ENCODE measurements at regions not wholly inside any gene's neighbourhood (a gene's known extent, or its start where the extent isn't known, plus 50 kb on each side); places are given as distances from the start of the nearest gene placed in this dataset.

GRCh38 chr2:79259296-79259695 is 99.7 kb upstream of the REG3A start:
- Histone ChIP-seq H3K79me2 (replicated peaks; ENCODE audit: insufficient read depth) (no peaks in the 10 kb centered on the region), H3K27ac (ENCODE audit: low read depth) (no peak overlapping the region), H3K27me3 (ENCODE audit: insufficient read depth) (no peaks in the 10 kb centered on the region), H3K4me1 (ENCODE audit: insufficient read depth) (no peaks in the 10 kb centered on the region), H3F3A (replicated peaks; ENCODE audit: low read depth) (no peaks in the 10 kb centered on the region), H2AFZ (no peak overlapping the region), H3K36me3 (ENCODE audit: insufficient read depth) (no peaks in the 10 kb centered on the region), H3K9me2 (ENCODE audit: insufficient read depth) (peaks cover 16% of the 10 kb centered on the region; the same call in 1 of the 2 replicates), H3K4me2 (no peak overlapping the region), H4K20me1 (replicated peaks; ENCODE audit: insufficient read depth) (no peaks in the 10 kb centered on the region; the same call in 1 of the 2 replicates), H3K4me3 (no peak overlapping the region)
- Mint-ChIP-seq H3K27me3 (ENCODE audit: insufficient read depth, low read depth, poor library complexity) (peaks cover 1% of the 10 kb centered on the region), H3K4me1 (no peaks in the 10 kb centered on the region), H3K4me3 (no peak overlapping the region), H3K27ac (no peak overlapping the region), H3K36me3 (ENCODE audit: low read depth) (no peaks in the 10 kb centered on the region), H3K9me3 (no peaks in the 10 kb centered on the region)
- DNase-seq (ENCODE audit: low spot score) (no peak), ATAC-seq (no peak)
- no peak for TF ChIP-seq NANOG (IDR thresholded peaks at IDR 0.05; ENCODE audit: borderline replicate concordance)
- no peak for TF ChIP-seq CREB1 (CRISPR knock-in tag; IDR thresholded peaks at IDR 0.05; ENCODE audit: low read depth)
- TF ChIP-seq STAT1 (IDR thresholded peaks at IDR 0.05; ENCODE audit: unreplicated experiment) = no peak
- TF ChIP-seq ZNF331 (CRISPR knock-in tag; IDR thresholded peaks at IDR 0.05; ENCODE audit: low read depth) = no peak

- H2AFZ ChIP-seq = no peak overlapping the region
- no peaks in the 10 kb centered on the region for H3K9me2 ChIP-seq (ENCODE audit: insufficient read depth)
- H3K4me1 ChIP-seq (ENCODE audit: insufficient read depth) = no peaks in the 10 kb centered on the region
- no peaks in the 10 kb centered on the region for H3K27me3 ChIP-seq (ENCODE audit: insufficient read depth)
- DNase-seq (ENCODE audit: low spot score) = no peak
- Mint-ChIP-seq H3K4me1 (no peaks in the 10 kb centered on the region), H3K9me3 (no peaks in the 10 kb centered on the region), H3K27ac (no peak overlapping the region), H3K4me3 (no peak overlapping the region), H3K27me3 (ENCODE audit: insufficient read depth, low read depth, poor library complexity) (peaks cover 2% of the 10 kb centered on the region), H3K36me3 (ENCODE audit: low read depth) (no peaks in the 10 kb centered on the region)
- H3K4me2 ChIP-seq = no peak overlapping the region
- no peaks in the 10 kb centered on the region for H3F3A ChIP-seq (replicated peaks; ENCODE audit: low read depth)
- H3K27ac ChIP-seq (ENCODE audit: low read depth) = no peak overlapping the region
- H3K79me2 ChIP-seq (replicated peaks; ENCODE audit: insufficient read depth) = no peaks in the 10 kb centered on the region
- no peaks in the 10 kb centered on the region for H3K36me3 ChIP-seq (ENCODE audit: insufficient read depth)
- H4K20me1 ChIP-seq (replicated peaks; ENCODE audit: insufficient read depth) = no peaks in the 10 kb centered on the region; the same call in 1 of the 2 replicates
- no peak overlapping the region for H3K4me3 ChIP-seq
- ATAC-seq = no peak
- TF ChIP-seq ZNF331 (CRISPR knock-in tag; IDR thresholded peaks at IDR 0.05; ENCODE audit: low read depth) (no peak), CREB1 (CRISPR knock-in tag; IDR thresholded peaks at IDR 0.05; ENCODE audit: low read depth) (no peak), JUNB (IDR thresholded peaks at IDR 0.05; ENCODE audit: unreplicated experiment) (no peak), NANOG (IDR thresholded peaks at IDR 0.05; ENCODE audit: borderline replicate concordance) (no peak), ZNF462 (CRISPR knock-in tag; IDR thresholded peaks at IDR 0.05) (no peak), CTCF (conservative IDR thresholded peaks at IDR 0.05; ENCODE audit: low read depth in 2 of 2) (no peak), POLR2AphosphoS5 (IDR thresholded peaks at IDR 0.05; ENCODE audit: low read depth) (no peak)
- TF ChIP-seq, protein P1, sequence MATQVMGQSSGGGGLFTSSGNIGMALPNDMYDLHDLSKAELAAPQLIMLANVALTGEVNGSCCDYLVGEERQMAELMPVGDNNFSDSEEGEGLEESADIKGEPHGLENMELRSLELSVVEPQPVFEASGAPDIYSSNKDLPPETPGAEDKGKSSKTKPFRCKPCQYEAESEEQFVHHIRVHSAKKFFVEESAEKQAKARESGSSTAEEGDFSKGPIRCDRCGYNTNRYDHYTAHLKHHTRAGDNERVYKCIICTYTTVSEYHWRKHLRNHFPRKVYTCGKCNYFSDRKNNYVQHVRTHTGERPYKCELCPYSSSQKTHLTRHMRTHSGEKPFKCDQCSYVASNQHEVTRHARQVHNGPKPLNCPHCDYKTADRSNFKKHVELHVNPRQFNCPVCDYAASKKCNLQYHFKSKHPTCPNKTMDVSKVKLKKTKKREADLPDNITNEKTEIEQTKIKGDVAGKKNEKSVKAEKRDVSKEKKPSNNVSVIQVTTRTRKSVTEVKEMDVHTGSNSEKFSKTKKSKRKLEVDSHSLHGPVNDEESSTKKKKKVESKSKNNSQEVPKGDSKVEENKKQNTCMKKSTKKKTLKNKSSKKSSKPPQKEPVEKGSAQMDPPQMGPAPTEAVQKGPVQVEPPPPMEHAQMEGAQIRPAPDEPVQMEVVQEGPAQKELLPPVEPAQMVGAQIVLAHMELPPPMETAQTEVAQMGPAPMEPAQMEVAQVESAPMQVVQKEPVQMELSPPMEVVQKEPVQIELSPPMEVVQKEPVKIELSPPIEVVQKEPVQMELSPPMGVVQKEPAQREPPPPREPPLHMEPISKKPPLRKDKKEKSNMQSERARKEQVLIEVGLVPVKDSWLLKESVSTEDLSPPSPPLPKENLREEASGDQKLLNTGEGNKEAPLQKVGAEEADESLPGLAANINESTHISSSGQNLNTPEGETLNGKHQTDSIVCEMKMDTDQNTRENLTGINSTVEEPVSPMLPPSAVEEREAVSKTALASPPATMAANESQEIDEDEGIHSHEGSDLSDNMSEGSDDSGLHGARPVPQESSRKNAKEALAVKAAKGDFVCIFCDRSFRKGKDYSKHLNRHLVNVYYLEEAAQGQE (IDR thresholded peaks at IDR 0.05; ENCODE audit: unreplicated experiment) = no peak
These were observed 93.8 kb upstream of the REG3A start for GRCh38 chr2:79253243-79253774.
